HepG2 (cell line): ENCODE measurements at regions not wholly inside any gene's neighbourhood (a gene's known extent, or its start where the extent isn't known, plus 50 kb on each side); places are given as distances from the start of the nearest gene placed in this dataset.

Experiments used
- ATAC-seq: fragments of 200-7000 bp; cut with Tn5 transposase; 3 replicates; pipeline ENCODE4 v1.9.1; 2020; ENCODE audit warnings: mild to moderate bottlenecking, moderate library complexity
- BruUV-seq: library from RNA; stranded (reverse); fragments of 400-500 nt; replicated peaks from 2 replicates; lab custom pipeline; 2021; lab: Mats Ljungman, UMichigan
- CTCF ChIA-PET: fragments of 300-600 bp; formaldehyde crosslinking; extraction: SDS; loops from one replicate; lab custom pipeline; 2021; ENCODE audit warnings: low total read pairs, inconsistent platforms, low intra/inter-chr PET ratio; lab: Yijun Ruan, JAX
- POLR2A ChIA-PET: fragments of 350-600 bp; sonication (Branson Sonifier 250); formaldehyde crosslinking; loops from one replicate; lab custom pipeline; 2020; ENCODE audit warnings: antibody characterized with exemption, inconsistent platforms; lab: Yijun Ruan, JAX
- DNase-seq: peaks from one replicate; pipeline ENCODE4 v3.0.0-alpha.2; 2015; ENCODE audit warnings: low spot score
- FAIRE-seq: peaks from 3 replicates; lab custom pipeline; 2011; peaks lifted over from hg19 to GRCh38; lab: Jason Lieb, UNC
- H2AFZ ChIP-seq: one replicate; pipeline ENCODE4 v1.6.1; 2011; ENCODE audit warnings: low read length, inconsistent platforms
- H3K27ac ChIP-seq: fragments of 300-600 bp; 3 replicates; pipeline ENCODE4 v1.8.0; 2011; ENCODE audit warnings: mixed run types, mild to moderate bottlenecking, mixed read lengths, low read length, inconsistent platforms; ENCODE audit not compliant: insufficient read depth; ENCODE audit errors: extremely low read length
- H3K27me3 ChIP-seq, 2 experiments: fragments of 200-600 bp in 1 of 2; 2 replicates in 1 of 2; 3 replicates in 1 of 2; pipeline versions ENCODE4 v1.6.0 to v1.8.0; 2011; ENCODE audit warnings: low read length in 2 of 2, mild to moderate bottlenecking in 2 of 2, moderate library complexity in 2 of 2, inconsistent platforms in 1 of 2; ENCODE audit not compliant: insufficient read depth in 2 of 2, control insufficient read depth in 1 of 2
- H3K36me3 ChIP-seq, 2 experiments: fragments of 200-600 bp in 1 of 2; replicated peaks in 1 of 2; 2 replicates in 1 of 2; 3 replicates in 1 of 2; pipeline versions ENCODE4 v1.5.1 to v1.8.0; 2011; ENCODE audit warnings: low read length in 2 of 2, inconsistent platforms in 1 of 2; ENCODE audit not compliant: insufficient read depth in 2 of 2, control insufficient read depth in 1 of 2
- H3K4me1 ChIP-seq: 2 replicates; pipeline ENCODE4 v1.5.1; 2012; ENCODE audit warnings: low read length, inconsistent platforms; ENCODE audit not compliant: insufficient read depth
- H3K4me2 ChIP-seq: 2 replicates; pipeline ENCODE4 v1.6.0; 2011; ENCODE audit warnings: low read depth, low read length, inconsistent platforms
- H3K4me3 ChIP-seq, 3 experiments: fragments of 200-600 bp in 1 of 3; sonication (generic), shearing (Covaris generic) in 1 of 3; replicated peaks in 1 of 3; 2 replicates each; pipeline ENCODE4 v1.5.1; 2011 to 2016; ENCODE audit warnings: low read length in 3 of 3, inconsistent platforms in 2 of 3, low read depth in 2 of 3, mild to moderate bottlenecking in 2 of 3, control low read depth in 1 of 3, mixed read lengths in 1 of 3; ENCODE audit not compliant: insufficient read depth in 1 of 3
- H3K79me2 ChIP-seq: one replicate; pipeline ENCODE4 v1.6.1; 2011; ENCODE audit warnings: low read length, inconsistent platforms; ENCODE audit not compliant: insufficient read depth
- H3K9ac ChIP-seq: 2 replicates; pipeline ENCODE4 v1.6.0; 2011; ENCODE audit warnings: mild to moderate bottlenecking, low read depth, low read length, inconsistent platforms; ENCODE audit not compliant: insufficient read depth
- H3K9me3 ChIP-seq: 2 replicates; pipeline ENCODE4 v1.5.1; 2012; ENCODE audit warnings: mild to moderate bottlenecking, low read length
- H4K20me1 ChIP-seq: 2 replicates; pipeline ENCODE4 v1.6.0; 2011; ENCODE audit warnings: inconsistent platforms, mild to moderate bottlenecking, low read length, moderate library complexity; ENCODE audit not compliant: insufficient read depth
- GMEB1 ChIP-seq: sonication (generic); formaldehyde crosslinking; IDR thresholded peaks from 2 replicates; pipeline ENCODE4 v1.5.1; 2020; ENCODE audit warnings: missing genetic modification reagents, mild to moderate bottlenecking, borderline replicate concordance
- KLF16 ChIP-seq, 2 experiments: sonication (generic) in 1 of 2; formaldehyde crosslinking in 1 of 2; IDR thresholded peaks; 2 replicates each; pipeline versions ENCODE4 v1.6.1 to v1.8.0; 2016 to 2023; ENCODE audit warnings: missing genetic modification reagents in 2 of 2, missing compliant biosample characterization in 1 of 2
- ZNF101 ChIP-seq: sonication (generic); formaldehyde crosslinking; IDR thresholded peaks from 2 replicates; pipeline ENCODE4 v1.4.0; 2020; ENCODE audit warnings: mild to moderate bottlenecking, low read depth, missing genetic modification reagents, borderline replicate concordance
- ZNF282 ChIP-seq: fragments of 450-650 bp; IDR thresholded peaks from 2 replicates; pipeline ENCODE4 v1.6.1; 2018; ENCODE audit not compliant: partially characterized antibody
- ZNF598 ChIP-seq: sonication (generic); formaldehyde crosslinking; IDR thresholded peaks from 2 replicates; pipeline ENCODE4 v1.5.1; 2020; ENCODE audit warnings: mild to moderate bottlenecking, missing genetic modification reagents, borderline replicate concordance
- ZNF691 ChIP-seq: sonication (generic); formaldehyde crosslinking; IDR thresholded peaks from 2 replicates; pipeline ENCODE4 v1.4.0; 2020; ENCODE audit warnings: missing genetic modification reagents, low read depth, mild to moderate bottlenecking, borderline replicate concordance
- ZNF746 ChIP-seq: sonication (generic); formaldehyde crosslinking; IDR thresholded peaks from 2 replicates; pipeline ENCODE4 v1.8.0; 2022; ENCODE audit warnings: mild to moderate bottlenecking, missing genetic modification reagents
- WGBS: methylation state at CpG from one replicate; pipeline ENCODE4 v1.1.6; 2017; ENCODE audit warnings: low lambda C conversion rate; 5-methylcytosine and 5-hydroxymethylcytosine counted together
- in situ Hi-C: cut with HindIII; loops from 2 replicates; pipeline ENCODE4 v1.10.0; 2017; ENCODE audit warnings: low pct_unique_long_range_greater_than_20kb; ENCODE audit not compliant: extremely low pct_ligation_motif_present
- intact Hi-C: fragments of 100-400 bp; cut with micrococcal nuclease; formaldehyde crosslinking; loops from one replicate; pipeline ENCODE4 v1.10.0; 2022; ENCODE audit not compliant: unreplicated experiment

GRCh38 chr14:85291731-85292130, 238.2 kb upstream of the FLRT2 start:
- H3K9ac ChIP-seq, result no peak overlapping the region
- CTCF ChIA-PET, result no interaction called here

More at GRCh38 chr14:85291731-85292130, 238.2 kb upstream of the FLRT2 start:
- no peaks in the 10 kb centered on the region for H3K4me1 ChIP-seq
- H3K79me2 ChIP-seq, result no peaks in the 10 kb centered on the region
- no peak for TF ChIP-seq ZNF746 (CRISPR knock-in tag)
- TF ChIP-seq ZNF598 (CRISPR knock-in tag), result no peak
- TF ChIP-seq KLF16 (CRISPR knock-in tag; IDR thresholded peaks at IDR 0.05), result no peak
- no peak for TF ChIP-seq ZNF691
- no peak for TF ChIP-seq GMEB1 (CRISPR knock-in tag)
- TF ChIP-seq ZNF282, result no peak
- no peak for TF ChIP-seq ZNF101 (CRISPR knock-in tag)
- ATAC-seq (no peak), DNase-seq (no peak), FAIRE-seq (no peak)
- no peak overlapping the region for H3K4me3 ChIP-seq
- WGBS, result 2% methylated on average over 3 of the region's 3 CpGs
- no peak overlapping the region for H3K27ac ChIP-seq
- H3K36me3 ChIP-seq, result no peaks in the 10 kb centered on the region
- H3K9me3 ChIP-seq, result peaks cover 72% of the 10 kb centered on the region
- BruUV-seq, result no TSS peak
- POLR2A ChIA-PET, result no interaction called here
- no peaks in the 10 kb centered on the region for H3K27me3 ChIP-seq
- H3K4me2 ChIP-seq, result no peak overlapping the region
- intact Hi-C loops, result no loop called here
- H4K20me1 ChIP-seq, result no peaks in the 10 kb centered on the region
- no peak overlapping the region for H2AFZ ChIP-seq
- in situ Hi-C loops, result no loop called here
